HG02973 (cell line): ENCODE measurements at regions not wholly inside any gene's neighbourhood (a gene's known extent, or its start where the extent isn't known, plus 50 kb on each side); places are given as distances from the start of the nearest gene placed in this dataset.

Experiments used
- ATAC-seq: cut with Tn5 transposase; IDR thresholded peaks from one replicate; pipeline ENCODE4 v1.9.1; 2021; ENCODE audit warnings: moderate library complexity; ENCODE audit not compliant: unreplicated experiment

- peak; percentile 90 for ATAC-seq
Measured at GRCh38 chr4:121227341-121227792, 63.2 kb upstream of the TNIP3 start.

GRCh38 chr4:121226362-121226761 is 62.2 kb upstream of the TNIP3 start:
- ATAC-seq = no peak

GRCh38 chr4:121221608-121222007 is 57.5 kb upstream of the TNIP3 start:
- ATAC-seq = no peak

DNA sequence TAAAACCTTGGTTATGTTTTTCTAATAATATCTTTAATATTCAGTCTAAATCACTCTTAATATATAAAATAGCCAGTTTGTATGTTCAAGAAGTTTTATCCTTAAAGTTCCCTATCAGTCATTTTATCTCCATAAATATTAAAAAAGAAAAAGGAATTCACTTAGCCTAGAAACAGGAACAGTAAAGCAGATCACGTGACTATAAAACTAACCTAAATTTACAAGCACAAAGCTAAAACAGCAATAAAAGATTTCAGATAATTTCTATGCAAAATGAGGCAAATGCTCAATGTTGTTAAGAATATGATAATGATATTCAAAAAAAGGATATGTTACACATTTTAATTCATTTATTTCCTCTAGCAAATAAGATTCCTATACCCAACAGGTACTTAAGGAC is 57.1 kb upstream of the TNIP3 start:
- no peak for ATAC-seq

DNA sequence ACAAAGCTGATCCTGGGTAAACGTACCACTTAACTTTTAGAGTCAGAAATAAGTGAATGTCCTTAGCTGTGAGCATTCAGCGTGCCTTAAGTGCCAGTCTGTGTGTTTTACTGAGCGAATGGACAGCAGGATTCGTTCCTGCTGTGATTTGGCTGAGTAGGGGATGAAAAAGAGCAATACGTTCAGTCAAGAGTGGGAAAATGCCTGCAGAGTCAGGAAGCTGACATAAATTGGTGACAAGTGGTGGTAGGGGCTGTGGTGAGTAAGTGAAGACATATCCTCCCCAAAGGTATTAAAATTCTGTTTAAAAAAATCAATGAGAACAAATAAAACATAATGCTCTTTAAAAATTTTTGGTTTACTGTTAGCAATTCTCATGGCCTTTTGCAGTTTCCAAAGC is 56.6 kb upstream of the TNIP3 start:
- ATAC-seq = no peak

GRCh38 chr4:121219227-121219626 is 55.1 kb upstream of the TNIP3 start:
- ATAC-seq = no peak

DNA sequence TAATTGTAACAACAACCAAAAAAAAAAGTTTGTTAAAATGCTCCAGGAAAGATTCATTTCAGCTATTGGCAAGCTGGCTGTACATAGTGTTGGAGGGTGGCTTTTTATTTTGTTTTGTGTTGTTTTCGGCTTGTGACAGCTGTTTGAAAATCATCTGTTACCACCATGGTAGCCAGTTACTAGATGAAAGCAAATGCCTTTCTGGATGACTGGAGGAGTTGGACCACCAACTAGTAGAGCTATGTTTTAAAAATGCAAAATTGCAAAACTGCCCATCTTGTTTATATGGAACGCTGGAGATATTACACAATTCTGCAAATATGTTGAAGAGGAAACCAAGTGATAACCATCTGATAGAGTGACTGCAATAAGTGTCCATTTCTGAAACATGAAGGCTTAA is 53.2 kb upstream of the TNIP3 start:
- ATAC-seq = no peak

DNA sequence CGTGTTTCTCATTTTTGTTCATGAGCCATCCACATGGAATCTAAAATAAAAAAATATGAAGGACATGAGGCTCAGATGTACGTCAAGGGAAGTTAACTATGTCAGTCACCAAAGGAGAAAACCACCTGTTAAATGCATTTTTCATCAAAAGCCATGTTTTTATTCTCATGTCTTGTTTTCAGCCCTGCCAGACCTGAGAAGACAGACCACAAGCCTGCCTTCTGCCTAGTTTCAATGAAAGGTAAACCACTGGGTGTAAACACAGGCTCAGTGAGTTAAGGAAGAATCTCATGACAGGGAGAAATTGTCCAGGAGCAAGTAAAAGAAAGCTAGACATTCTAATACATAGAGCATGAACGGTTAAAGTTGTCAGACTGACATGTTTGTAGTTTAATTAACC is 52.3 kb upstream of the TNIP3 start:
- no peak for ATAC-seq

DNA sequence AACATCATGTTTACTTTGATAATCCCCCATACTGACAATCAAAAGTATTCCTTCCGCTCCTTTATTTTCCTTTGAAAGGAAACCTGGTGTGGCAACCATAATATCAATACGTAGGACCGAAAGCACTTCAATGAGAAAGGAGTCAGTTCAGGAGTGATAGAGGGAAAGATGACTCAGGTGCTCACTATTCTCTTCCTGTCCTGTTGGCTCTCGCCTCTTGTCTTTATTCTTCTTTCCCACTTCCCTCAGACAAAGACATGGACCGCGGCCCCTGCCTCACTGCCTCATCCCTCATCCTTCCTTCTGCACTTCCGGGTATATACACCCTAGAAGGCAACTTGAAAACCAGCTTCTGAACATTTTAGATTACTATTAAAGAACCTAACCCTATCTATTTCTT is 49.8 kb upstream of the TNIP3 start:
- no peak for ATAC-seq
